ENCODE measurements at regions not wholly inside any gene's neighbourhood (a gene's known extent, or its start where the extent isn't known, plus 50 kb on each side); places are given as distances from the start of the nearest gene placed in this dataset.

GRCh38 chr5:108650997-108651396 lies 96.7 kb upstream of the FER start:
- DNase-seq (ENCODE audit: low read depth): peak; percentile 93
- TF ChIP-seq, protein P1, sequence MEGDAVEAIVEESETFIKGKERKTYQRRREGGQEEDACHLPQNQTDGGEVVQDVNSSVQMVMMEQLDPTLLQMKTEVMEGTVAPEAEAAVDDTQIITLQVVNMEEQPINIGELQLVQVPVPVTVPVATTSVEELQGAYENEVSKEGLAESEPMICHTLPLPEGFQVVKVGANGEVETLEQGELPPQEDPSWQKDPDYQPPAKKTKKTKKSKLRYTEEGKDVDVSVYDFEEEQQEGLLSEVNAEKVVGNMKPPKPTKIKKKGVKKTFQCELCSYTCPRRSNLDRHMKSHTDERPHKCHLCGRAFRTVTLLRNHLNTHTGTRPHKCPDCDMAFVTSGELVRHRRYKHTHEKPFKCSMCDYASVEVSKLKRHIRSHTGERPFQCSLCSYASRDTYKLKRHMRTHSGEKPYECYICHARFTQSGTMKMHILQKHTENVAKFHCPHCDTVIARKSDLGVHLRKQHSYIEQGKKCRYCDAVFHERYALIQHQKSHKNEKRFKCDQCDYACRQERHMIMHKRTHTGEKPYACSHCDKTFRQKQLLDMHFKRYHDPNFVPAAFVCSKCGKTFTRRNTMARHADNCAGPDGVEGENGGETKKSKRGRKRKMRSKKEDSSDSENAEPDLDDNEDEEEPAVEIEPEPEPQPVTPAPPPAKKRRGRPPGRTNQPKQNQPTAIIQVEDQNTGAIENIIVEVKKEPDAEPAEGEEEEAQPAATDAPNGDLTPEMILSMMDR (IDR thresholded peaks at IDR 0.05; ENCODE audit: insufficient read depth, low read depth, low read length, missing control alignments): no peak
- H3K4me3 ChIP-seq (ENCODE audit: low read length): no peak overlapping the region

- TF ChIP-seq, protein P1 (IDR thresholded peaks at IDR 0.05; ENCODE audit: insufficient read depth, low read depth, low read length, missing control alignments): no peak
- no peak overlapping the region for H3K4me3 ChIP-seq (ENCODE audit: low read length)
- no peak for DNase-seq (ENCODE audit: low read depth)
Observed at GRCh38 chr5:108649646-108650045, 98.1 kb upstream of the FER start.

GRCh38 chr5:108649106-108649505 lies 98.6 kb upstream of the FER start:
- no peak overlapping the region for H3K4me3 ChIP-seq (ENCODE audit: low read length)
- TF ChIP-seq, protein P1 (IDR thresholded peaks at IDR 0.05; ENCODE audit: insufficient read depth, low read depth, low read length, missing control alignments): no peak
- DNase-seq (ENCODE audit: low read depth): no peak

- H3K4me3 ChIP-seq (ENCODE audit: low read length): no peak overlapping the region
- TF ChIP-seq, protein P1 (IDR thresholded peaks at IDR 0.05; ENCODE audit: insufficient read depth, low read depth, low read length, missing control alignments): peak; percentile 98
- DNase-seq (ENCODE audit: low read depth): peak; percentile 78
Observed at GRCh38 chr5:108642170-108642906, 105.4 kb upstream of the FER start.

GRCh38 chr5:108641596-108641995 lies 106.1 kb upstream of the FER start:
- no peak for DNase-seq (ENCODE audit: low read depth)
- TF ChIP-seq, protein P1 (IDR thresholded peaks at IDR 0.05; ENCODE audit: insufficient read depth, low read depth, low read length, missing control alignments): no peak
- H3K4me3 ChIP-seq (ENCODE audit: low read length): no peak overlapping the region

DNA sequence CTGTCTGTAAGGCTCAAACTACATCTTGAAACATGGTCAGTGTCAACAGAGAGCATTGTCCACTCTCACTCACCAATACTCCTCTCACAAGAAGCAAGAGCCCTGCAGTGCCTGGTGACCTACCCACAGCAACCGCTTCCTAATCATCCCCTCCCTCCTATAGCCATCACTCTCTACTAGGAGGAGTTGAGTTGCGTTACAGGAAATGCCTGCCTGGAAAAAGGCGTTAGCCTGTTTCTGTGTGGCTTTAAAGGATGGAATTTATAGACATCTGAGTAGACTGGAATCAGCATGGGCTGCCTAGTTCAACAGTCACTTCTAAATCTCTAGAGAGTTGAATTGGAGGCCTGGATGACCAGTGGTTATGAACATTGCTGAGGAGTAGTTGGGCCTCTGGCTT lies 108.3 kb upstream of the FER start:
- no peak overlapping the region for H3K4me3 ChIP-seq (ENCODE audit: low read length)
- TF ChIP-seq, protein P1 (IDR thresholded peaks at IDR 0.05; ENCODE audit: insufficient read depth, low read depth, low read length, missing control alignments): no peak
- DNase-seq (ENCODE audit: low read depth): no peak

DNA sequence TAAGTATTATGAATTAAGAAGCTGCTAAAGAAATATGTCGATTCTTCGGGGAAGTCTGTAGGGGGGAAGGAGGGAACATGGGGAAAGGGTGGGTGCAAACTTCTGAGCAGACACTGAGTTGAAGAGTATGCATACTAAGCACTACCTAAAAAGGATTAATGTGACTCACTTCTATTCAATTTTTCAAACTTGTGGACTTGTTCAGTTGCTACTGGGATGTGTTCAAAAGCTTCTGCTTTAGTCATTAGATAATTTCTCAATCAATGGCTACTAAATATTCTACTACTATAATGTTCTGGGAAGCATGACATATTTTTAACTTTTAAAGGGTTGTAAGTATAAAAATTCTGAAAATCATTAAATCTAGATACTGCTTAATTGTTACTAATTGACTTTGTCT lies 109.7 kb upstream of the FER start:
- TF ChIP-seq, protein P1 (IDR thresholded peaks at IDR 0.05; ENCODE audit: insufficient read depth, low read depth, low read length, missing control alignments): no peak
- peak; percentile 59 for DNase-seq (ENCODE audit: low read depth)
- no peak overlapping the region for H3K4me3 ChIP-seq (ENCODE audit: low read length)
